ENCODE measurements at regions not wholly inside any gene's neighbourhood (a gene's known extent, or its start where the extent isn't known, plus 50 kb on each side); places are given as distances from the start of the nearest gene placed in this dataset.

- intact Hi-C loops (cut with DNase I) = no loop called here
- no peak for TF ChIP-seq CTCF (IDR thresholded peaks at IDR 0.05)
- no peaks in the 10 kb centered on the region for H3K9me3 ChIP-seq
- no peak overlapping the region for H3K4me3 ChIP-seq
- H3K27ac ChIP-seq = no peak overlapping the region
- no peak for ATAC-seq
- no peaks in the 10 kb centered on the region for H3K36me3 ChIP-seq
- no peaks in the 10 kb centered on the region for H3K4me1 ChIP-seq
- no peaks in the 10 kb centered on the region for H3K27me3 ChIP-seq
- DNase-seq = no peak
Observed at GRCh38 chr9:99300603-99301002, 78.5 kb downstream of the SEC61B start.

DNA sequence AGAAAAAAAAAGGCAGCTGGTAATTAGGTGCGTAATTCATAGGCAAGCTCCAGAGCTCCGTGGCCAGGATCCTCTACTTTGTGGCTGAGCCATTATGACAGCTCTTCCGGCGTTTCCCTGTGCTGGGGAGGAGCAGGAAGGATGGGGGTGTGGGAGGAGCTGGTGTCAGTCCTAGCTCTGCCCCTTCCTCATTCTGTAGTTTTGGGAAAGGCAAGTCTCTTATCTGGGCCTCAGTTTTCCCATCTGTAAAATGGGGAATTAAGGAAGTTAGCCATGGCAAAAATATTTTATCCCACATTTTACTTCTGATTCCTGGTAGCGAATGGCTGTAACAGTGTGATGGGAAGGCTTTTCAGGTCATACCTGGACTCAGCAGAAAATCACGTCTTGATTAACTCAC lies 81.1 kb downstream of the SEC61B start:
- Histone ChIP-seq H3K27ac (no peak overlapping the region), H3K4me1 (no peaks in the 10 kb centered on the region), H3K9me3 (no peaks in the 10 kb centered on the region), H3K36me3 (no peaks in the 10 kb centered on the region), H3K27me3 (no peaks in the 10 kb centered on the region), H3K4me3 (no peak overlapping the region)
- intact Hi-C loops (cut with DNase I) = no loop called here
- DNase-seq (no peak), ATAC-seq (no peak)
- TF ChIP-seq CTCF (IDR thresholded peaks at IDR 0.05) = no peak

GRCh38 chr9:99305124-99305523 lies 83.0 kb downstream of the SEC61B start:
- ATAC-seq = no peak
- peak in 1 of 4 donors; percentile 58 for DNase-seq
- no peak for TF ChIP-seq CTCF (IDR thresholded peaks at IDR 0.05)
- H3K9me3 ChIP-seq = no peaks in the 10 kb centered on the region
- H3K27ac ChIP-seq = no peak overlapping the region
- no peaks in the 10 kb centered on the region for H3K4me1 ChIP-seq
- H3K27me3 ChIP-seq = no peaks in the 10 kb centered on the region
- H3K36me3 ChIP-seq = no peaks in the 10 kb centered on the region
- intact Hi-C loops (cut with DNase I) = no loop called here
- H3K4me3 ChIP-seq = no peak overlapping the region

DNA sequence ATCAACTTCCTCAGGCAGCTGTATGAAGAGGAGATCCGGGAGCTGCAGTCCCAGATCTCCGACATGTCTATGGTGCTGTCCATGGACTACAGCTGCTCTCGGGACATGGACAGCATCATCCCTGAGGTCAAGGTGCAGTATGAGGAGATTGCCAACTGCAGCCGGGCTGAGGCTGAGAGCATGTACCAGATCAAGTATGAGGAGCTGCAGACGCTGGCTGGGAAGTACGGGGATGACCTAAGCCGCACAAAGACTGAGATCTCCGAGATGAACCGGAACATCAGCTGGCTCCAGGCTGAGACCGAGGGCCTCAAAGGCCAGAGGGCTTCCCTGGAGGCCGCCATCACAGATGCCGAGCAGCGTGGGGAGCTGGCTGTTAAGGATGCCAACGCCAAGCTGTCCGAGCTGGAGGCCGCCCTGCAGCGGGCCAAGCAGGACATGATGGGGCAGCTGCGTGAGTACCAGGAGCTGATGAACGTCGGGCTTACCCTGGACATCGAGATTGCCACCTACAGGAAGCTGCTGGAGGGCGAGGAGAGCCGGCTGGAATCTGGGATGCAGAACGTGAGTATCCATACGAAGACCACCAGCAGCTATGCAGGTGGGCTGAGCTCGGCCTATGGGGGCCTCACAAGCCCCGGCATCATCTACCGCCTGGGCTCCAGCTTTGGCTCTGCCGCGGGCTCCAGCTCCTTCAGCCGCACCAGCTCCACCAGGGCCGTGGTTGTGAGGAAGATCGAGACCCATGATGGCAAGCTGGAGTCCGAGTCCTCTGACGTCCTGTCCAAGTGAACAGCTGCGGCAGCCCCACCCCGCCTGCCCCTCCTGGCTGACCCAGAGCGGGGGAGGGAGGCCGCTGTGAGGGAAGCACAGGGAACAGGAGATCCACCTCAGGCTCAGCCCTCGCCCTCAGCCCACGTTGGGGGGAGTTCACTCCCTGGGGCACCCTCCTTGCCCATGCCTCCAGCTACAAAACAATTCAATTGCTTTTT lies 84.0 kb downstream of the SEC61B start:
- Histone ChIP-seq H3K36me3 (no peaks in the 10 kb centered on the region), H3K4me1 (no peaks in the 10 kb centered on the region), H3K27me3 (no peaks in the 10 kb centered on the region), H3K27ac (no peak overlapping the region), H3K9me3 (no peaks in the 10 kb centered on the region), H3K4me3 (no peak overlapping the region)
- no peak for TF ChIP-seq CTCF (IDR thresholded peaks at IDR 0.05)
- no peak for ATAC-seq
- intact Hi-C loops (cut with DNase I) = no loop called here
- no peak for DNase-seq

DNA sequence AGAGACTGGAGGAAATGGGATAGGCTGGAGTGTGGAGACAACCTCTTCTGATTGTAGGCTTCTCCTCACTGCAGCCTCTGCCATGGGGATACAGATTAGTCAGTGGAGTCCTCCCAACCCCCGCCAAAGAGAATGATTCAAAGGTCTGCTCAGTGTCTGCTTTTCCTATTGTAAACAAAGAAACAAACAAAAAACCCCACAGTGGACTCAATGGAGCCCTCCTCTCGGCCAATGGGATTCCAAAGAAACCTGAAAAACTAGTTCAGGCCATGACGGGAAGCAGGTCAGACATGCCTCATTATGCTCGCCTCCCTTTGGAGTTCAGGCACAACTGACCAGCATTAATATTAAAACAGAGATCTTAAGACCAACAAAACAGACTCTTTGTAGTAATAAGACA lies 85.8 kb downstream of the SEC61B start:
- no peaks in the 10 kb centered on the region for H3K9me3 ChIP-seq
- no peaks in the 10 kb centered on the region for H3K36me3 ChIP-seq
- no peak for ATAC-seq
- H3K27me3 ChIP-seq = no peaks in the 10 kb centered on the region
- TF ChIP-seq CTCF (IDR thresholded peaks at IDR 0.05) = no peak
- H3K4me3 ChIP-seq = no peak overlapping the region
- no peak overlapping the region for H3K27ac ChIP-seq
- intact Hi-C loops (cut with DNase I) = no loop called here
- H3K4me1 ChIP-seq = no peaks in the 10 kb centered on the region
- DNase-seq = no peak

All from left lung (tissue), 4 donors.